G401 (cell line): ENCODE measurements at regions not wholly inside any gene's neighbourhood (a gene's known extent, or its start where the extent isn't known, plus 50 kb on each side); places are given as distances from the start of the nearest gene placed in this dataset.
"Not testable (repeated sequence)": the region's sequence is repeated elsewhere in the genome, so short reads cannot be mapped to it uniquely, and the experiment has no call there.

Source experiments
- DNase-seq: peaks from one replicate; pipeline ENCODE4 v3.0.0-alpha.2; 2015; ENCODE audit warnings: low spot score
- in situ Hi-C: cut with HindIII; loops from 2 replicates; pipeline ENCODE4 v1.10.0; 2016; ENCODE audit warnings: low sequenced_read_pairs, mixed read lengths

DNA sequence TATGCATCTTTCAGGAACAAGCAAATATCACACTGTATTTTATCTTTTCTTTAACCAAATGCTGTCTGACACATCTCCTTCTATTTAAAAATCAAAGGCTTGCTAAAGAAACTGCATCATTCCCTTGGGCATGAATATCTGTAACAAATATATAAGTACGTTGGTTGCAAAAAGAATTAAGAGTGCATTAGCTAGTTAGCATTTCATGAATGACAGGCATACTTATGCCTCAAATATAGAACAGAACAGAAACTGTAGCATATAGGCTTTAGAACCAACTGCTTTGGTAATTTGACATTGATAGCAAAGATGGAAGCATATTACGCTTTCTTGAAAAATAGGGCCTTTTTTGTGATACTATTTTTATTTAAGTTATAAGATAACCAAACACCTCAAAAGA is 761.2 kb downstream of the MAT2B start:
- in situ Hi-C loops = no loop called here
- no peak for DNase-seq

DNA sequence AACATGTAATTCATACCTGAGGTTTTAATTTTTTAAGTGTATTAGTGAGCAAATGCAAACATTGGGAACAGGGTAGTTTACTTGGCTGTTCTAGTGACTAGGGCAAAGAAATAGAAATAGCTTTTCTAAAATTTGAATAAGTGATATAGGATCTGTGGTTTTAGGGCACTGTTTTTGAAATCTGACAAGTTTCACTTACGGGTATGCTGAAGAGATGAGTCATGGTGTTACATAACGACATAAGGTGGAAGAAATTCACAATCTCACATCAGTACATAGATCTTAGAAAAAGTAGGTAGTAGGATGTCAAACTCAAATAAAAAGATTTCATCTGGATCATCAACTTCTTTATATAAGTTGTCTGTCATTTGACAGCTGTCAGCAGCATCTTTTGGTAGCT is 772.3 kb downstream of the MAT2B start:
- in situ Hi-C loops = no loop called here
- DNase-seq = no peak

DNA sequence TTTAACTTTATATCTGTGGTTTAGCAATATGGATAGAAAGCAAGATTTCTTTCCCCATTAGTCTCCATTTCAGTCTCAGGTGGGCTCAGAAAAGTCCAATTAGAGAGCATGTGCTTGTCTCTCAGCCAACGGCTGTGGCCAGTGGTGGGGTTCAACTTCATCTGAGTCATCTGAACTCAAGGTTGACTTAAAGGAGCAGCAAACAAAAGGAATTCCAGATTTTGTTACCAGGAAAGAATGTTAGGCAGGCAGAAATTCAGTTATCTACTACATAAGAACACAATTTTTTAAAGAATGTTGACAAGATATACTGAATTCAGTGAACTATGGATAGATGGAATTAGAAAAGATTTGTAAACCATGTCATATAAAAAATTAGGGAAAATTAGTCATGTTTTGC is 784.1 kb downstream of the MAT2B start:
- in situ Hi-C loops = no loop called here
- no peak for DNase-seq

DNA sequence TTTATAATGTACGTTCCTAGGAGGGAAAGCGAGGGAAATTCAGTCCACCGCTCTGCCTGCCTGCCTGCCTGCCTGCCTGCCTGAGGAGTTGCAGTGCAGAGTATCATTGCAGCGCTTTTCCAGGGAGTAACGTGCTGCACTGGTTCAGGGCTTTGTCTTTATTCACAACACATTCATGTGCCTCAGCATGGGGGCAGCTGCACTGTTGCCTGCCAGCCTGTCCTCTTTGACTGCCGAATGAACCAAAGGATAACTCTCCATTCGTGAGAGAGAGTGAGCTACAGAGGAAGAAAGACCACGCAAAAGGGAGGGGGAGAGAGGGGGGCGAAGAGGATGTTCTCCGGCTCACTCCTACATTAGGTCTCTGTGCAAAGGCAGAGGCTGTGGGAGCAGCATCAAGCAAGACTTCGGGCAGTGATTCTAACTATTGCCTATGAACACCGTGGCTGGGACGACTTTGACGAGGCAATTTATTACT is 791.2 kb downstream of the MAT2B start:
- DNase-seq = no peak
- in situ Hi-C loops = no loop called here

DNA sequence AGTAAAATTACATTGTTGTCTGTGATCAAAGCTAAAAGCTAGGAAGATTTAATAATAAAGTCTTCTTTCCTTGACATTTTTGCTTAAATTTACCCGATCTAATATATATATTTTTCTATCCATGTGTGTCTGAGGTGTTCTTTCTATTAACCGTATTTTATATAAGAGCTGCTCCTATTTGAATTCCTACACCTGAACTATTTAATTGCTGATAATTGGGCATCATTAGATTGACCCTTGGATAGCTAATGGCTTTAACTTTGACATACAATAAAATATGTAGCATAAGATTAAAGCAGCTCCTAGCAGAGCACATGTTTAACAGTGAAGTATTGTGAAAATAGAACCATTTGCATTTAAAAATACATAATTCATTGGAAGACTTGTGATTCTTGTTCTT is 792.7 kb downstream of the MAT2B start:
- in situ Hi-C loops = no loop called here
- no peak for DNase-seq

DNA sequence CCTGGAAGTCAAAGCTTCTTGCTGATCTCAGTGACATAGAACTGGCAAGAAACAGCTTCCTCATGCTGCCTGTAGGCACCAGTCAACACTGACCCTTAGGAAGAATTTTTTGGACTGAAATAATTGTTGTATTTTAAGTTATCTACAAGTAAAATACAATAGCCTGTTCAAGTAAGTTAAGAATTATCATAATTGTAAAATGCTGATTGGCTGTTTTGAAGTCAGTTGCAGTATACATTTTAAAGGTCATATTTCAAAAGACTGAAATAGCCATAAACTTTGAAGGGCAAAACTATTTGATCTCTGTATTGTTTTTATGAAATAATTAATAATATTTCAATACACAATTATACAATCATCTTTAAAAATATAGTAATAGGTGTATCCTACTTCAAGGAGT is 794.9 kb downstream of the MAT2B start:
- no peak for DNase-seq
- in situ Hi-C loops = no loop called here

DNA sequence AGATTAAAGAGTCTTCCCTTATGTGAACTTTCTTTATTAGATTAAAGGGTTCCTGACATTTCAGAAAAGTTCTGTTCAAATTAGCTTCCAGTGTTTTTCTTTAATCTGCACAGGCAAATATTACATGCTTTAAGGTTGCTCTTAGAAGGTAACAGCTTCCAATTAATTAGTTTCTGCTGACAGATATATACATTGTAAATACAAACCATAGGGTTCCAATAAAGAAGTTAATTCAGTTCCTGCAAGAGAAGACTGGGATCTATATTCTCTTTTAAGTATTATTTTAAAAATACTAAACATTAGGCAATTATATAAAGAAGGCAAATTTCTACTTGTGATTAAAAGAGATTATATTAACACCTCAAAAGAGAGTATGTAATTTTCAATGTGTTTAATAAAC is 795.7 kb downstream of the MAT2B start:
- no peak for DNase-seq
- in situ Hi-C loops = no loop called here

DNA sequence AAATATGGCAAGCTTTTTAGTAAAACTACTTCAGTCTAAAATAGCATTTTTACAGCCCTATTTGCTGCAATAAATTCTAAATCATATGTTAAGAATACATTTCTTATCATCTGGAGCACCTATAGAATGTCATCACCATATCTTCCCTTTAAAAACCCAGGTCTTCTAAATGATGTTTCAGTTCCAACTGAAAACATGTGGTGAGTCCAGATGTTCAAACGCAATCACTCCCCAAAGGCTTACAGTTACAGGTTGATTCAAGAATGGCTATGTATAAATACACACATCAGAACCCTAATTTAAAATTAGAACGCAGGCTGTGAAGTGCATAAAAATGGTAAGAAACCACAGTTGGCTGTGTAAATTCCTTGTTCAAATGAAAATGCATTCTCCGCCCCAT is 796.3 kb downstream of the MAT2B start:
- DNase-seq = no peak
- in situ Hi-C loops = no loop called here

DNA sequence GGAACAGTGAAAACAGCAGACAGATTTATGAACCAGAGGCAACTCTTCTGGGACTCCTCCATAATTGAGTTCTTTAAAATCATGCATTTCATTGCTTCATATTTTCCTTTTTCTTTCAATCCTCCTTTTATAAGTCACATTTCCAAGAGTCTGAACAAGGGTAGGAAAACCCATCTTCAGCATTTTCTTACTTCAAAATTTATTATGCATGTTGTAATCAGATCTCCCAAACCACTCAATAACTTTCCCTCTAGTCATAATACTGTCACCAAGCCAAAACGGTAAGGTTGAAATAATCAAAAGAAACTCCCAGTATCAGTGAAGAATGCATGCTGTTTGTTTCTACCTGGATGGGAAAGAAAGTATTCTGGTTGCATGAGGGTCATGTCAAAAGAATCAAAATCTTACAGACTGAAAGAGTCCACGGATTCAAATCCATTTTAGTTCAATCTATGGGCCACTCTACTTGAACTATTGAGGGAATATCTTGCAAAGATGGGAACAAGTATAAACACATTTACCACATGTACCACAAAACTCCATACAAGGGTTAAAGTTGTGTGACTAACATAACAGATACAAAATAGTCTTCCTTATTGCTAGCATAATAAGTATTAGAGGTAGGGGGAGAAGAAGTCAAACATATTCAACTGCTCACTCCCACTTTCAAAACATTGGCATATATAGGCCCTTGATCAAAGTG is 797.3 kb downstream of the MAT2B start:
- in situ Hi-C loops = no loop called here
- DNase-seq = no peak

DNA sequence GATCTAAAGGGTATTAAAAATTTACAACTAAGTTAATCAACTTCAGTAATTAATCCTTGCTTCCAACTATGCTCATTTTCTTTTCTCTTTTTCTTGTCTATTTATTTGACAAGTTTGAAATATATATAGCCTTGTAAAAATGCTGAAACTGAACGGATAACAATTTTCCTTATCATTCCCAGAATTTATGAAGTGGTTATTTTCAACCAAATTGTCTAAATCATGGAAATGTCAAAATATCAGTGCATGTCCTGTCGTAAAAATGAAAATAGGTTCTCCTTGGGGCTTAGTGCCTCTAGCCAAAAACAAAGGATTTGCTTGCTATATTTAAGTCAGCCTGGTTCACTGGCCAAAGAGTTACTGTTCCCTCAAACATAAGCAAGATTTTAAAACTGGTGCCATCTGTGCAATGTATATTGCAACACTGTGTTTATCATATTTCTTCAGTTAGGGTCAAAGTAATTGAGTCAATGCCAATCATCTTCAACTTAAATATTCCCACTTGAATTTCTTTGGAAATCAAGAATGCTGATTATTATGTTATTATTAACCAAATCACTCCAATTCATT is 798.3 kb downstream of the MAT2B start:
- DNase-seq = no peak
- in situ Hi-C loops = no loop called here

DNA sequence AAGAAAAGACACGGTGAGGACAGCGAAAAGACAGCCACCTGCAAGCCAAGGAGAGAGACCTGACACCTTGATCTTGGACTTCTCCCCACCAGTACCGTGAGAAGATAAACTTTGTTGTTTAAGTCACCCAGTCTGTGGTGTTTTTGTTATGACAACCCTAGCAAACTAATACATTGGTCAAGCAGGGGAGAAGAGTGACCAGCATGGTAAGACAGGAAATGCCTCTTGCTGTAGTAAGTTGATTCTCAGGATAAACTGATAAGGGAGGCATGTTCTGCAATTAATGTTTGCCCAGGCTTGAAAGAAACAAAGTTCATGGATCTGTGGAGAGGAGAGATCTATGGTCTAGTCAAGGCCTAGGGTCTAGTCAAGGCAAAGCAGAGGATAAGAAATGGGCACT is 801.2 kb downstream of the MAT2B start:
- in situ Hi-C loops = no loop called here
- DNase-seq = no peak

DNA sequence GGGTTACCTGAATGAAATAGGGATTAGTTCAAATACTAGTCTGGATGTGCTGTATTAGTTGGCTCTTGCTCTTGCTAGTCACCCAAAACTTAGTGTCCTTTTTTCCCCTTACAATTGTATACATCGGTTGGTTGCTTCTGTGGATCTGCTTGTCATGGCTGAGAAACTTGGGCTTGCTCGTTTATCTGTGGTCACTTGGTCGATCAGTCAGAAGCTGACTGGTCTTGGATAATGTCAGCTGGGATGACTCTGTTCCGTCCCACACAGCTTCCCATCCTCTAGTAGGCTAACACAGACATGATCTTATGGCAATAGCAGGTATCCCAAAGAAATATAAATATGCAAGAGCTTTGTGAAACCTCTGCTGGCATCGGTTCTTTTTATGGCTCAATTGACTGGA is 807.4 kb downstream of the MAT2B start:
- in situ Hi-C loops = no loop called here
- no peak for DNase-seq

DNA sequence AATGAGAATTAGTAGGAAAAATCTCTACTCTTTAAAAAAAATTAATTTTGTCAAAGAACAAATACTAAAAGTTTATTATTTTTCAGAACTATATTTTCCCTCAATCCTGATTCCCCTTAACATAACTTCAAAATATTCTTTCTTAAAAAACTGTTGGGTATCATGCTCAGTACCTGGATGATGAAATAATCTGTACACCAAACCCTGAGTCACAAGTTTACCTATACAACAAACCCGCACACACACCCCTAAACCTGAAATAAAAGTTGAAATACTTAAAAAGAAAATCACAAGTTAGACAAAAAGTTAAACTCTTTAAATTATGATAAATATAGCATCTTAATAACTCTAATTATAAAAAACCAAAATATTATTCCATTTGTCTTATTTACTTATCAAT is 812.3 kb downstream of the MAT2B start:
- in situ Hi-C loops = no loop called here
- DNase-seq = no peak

DNA sequence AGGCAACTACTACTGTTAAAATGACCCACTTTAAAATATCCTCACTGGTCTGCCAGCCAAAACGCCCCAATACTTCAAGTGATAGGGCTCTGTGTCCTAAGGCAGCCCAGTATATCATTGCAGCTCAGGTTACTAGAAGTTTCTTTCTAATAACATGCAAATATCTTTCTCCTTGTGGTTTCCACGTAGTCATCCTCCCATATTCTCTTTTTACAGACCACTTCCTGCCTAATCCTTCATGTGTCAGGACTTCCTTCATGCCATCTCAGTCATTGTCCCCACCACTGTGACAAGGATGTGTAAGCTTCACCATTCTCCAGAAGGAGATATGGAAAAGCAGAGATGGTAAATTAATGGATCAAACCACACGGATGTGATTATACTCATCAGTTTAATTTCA is 813.7 kb downstream of the MAT2B start:
- no peak for DNase-seq
- in situ Hi-C loops = no loop called here

DNA sequence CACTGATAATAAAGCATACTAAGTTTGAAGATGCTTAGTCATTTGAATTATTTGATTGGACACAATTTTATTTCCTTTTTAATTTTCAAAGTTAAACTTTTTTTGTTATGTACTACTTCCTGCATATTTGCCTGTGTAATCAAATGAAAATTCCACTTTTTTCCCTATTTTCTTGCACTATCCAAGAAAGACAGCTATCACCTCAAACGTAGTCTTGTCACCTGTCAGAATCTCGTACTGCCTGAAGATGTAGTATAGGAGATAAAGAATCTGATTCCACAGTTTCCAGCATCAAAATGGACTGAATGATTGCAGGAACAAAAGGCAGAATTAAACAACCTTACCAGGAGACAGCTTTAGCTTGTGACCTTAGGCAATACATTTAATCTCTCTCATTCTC is 818.8 kb downstream of the MAT2B start:
- in situ Hi-C loops = no loop called here
- DNase-seq = no peak

DNA sequence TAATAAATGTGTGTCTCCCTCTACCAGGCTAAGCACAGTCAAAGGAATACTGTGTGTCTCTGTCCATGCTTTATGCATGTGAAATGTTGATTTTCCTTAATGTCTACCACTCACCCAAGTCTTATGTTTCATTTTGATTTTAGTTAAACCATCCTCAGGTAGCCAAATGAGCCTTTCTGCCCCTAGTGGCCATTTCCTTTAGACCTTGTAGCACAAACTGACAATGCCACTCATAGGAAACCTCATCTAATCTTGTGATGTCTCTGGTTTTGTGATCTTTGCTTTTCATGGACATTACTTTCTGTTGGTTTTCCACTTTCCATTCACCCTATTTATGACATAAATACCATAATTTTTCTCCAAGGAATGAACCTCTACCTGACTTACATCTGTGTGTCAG is 820.8 kb downstream of the MAT2B start:
- in situ Hi-C loops = no loop called here
- no peak for DNase-seq

DNA sequence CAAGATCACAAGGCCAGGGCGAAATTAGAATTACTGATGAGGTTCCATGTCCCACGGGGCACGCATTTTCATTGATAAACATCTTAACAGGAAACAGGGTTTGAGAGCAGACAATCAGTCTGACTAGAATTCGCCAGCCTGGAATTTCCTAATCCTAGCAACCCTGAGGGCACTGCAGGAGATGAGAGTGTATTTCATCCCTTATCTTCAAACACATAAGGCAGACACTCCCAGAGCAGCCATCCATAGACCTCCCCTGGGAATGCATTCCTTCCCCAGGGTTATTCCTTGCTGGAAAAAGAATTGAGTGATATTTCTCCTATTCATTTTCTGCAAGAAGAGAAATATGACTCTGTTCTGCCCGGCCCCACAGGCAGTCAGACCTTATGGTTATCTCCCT is 821.7 kb downstream of the MAT2B start:
- in situ Hi-C loops, DNase-seq: not testable (repeated sequence)

DNA sequence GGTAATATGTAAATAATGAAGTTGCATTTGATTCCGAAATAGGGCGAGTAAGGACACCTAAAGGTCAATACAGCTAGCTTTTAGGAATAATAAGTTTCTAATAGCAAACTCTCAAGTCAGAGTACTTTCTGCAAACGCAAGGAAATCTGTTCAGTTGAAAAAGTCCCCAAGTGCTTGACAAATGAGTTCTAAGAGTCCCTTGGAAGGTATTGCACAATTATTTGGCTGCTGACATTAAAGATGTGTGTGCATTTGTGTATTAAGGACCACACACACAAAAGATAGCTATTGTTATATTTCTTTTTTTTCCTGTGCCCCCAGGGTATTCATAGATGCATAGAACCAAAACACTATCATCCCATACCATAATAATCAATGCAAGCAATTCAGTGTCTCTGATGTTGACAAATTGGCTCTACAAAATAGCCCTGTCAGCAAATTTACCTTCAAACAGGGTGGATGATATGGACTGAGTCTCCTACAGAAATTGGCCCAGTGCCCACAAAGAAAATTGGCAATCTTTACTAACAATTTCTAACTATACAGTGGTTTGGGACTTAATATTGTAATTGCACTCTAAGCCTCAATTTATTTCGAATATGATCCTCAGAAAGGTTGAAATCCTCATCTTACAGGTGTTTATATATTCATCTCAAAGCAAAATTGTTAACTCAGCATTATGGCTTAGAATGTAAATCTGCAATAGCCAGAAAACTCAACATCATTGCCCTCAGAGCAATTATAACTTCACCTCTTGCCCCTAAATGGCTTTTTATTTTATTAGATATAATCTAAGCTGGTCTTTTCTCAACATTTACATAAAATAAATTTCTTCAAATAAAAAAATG is 827.2 kb downstream of the MAT2B start:
- in situ Hi-C loops = no loop called here
- DNase-seq = no peak

DNA sequence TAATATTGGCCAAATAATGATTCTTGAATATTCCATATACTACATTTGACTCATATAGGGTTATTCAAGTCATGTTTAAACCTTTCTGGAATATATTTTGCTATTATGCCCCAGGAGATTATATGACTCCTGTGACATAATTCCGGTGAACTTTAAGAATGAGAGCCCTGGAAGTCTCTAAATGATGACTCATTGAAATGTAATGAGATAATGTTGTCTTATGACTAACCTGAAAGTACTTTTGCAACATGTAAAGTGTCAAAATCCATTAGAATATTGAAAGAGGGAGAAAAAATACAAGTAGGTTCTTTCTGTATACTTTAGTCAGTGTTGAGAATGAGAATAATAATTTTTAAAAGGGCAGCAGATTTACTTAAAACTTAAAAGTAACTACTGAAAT is 830.4 kb downstream of the MAT2B start:
- no peak for DNase-seq

DNA sequence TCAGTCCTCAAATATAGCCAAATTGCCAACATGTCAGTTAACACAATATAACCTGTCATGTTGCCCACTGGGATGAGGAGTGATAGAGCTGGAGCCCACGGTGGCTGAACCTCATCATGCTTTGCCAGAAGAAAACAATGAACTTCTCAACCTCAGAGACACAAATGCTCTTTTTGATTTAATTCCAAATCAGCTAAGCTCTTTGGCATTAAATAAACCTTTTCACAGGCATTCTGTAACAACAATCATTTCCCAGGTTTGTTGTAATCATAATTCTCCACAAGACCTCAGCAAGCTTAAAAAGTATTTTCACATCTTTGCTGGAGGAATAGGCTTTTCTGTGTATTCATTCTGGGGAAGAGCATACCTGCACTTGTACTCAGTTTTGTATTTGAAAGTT is 830.9 kb downstream of the MAT2B start:
- in situ Hi-C loops = no loop called here
- DNase-seq = no peak

More for the DNA sequence above, 830.4 kb downstream of the MAT2B start:
- in situ Hi-C loops = no loop called here
